HG02588 (cell line): ENCODE measurements at regions not wholly inside any gene's neighbourhood (a gene's known extent, or its start where the extent isn't known, plus 50 kb on each side); places are given as distances from the start of the nearest gene placed in this dataset.
"Not testable (repeated sequence)": the region's sequence is repeated elsewhere in the genome, so short reads cannot be mapped to it uniquely, and the experiment has no call there.

Experiments used
- ATAC-seq: cut with Tn5 transposase; IDR thresholded peaks from one replicate; pipeline ENCODE4 v1.9.1; 2021; ENCODE audit warnings: mild to moderate bottlenecking, moderate library complexity; ENCODE audit not compliant: unreplicated experiment

DNA sequence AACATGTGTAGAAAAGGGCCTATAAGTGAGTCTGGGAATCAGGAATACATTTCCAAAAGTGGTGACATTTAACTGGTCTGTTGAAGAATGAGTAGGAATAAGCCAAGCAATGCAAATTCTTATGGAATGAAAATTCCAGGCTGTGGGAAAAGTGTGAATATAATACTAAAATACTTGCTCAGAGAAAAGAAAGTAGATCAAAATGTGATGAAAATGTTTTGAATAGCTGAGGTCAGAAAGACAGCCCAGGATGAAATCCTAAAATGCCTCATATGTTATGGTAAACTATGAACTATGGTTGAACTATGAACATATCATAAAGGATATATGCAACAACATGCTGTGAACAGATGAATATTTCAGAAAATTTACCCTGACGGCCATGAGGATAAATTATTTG, 688.3 kb upstream of the FAT3 start:
- no peak for ATAC-seq

DNA sequence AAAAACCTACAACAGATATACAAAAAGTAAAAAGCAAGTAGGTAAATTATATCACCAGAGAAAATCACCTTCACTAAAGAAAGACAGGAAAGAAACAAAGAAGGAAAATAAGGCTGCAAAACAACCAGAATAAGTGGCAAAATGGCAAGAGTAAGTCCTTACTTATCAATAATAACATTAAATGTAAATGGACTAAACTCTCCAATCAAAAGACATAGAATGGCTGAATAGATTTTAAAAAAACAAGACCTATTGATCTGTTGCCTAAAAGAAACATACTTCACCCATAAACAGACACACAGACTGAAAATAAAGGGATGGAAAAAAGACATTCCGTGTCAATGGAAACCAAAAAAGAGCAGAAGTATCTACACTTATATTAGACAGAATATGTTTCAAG, 695.7 kb upstream of the FAT3 start:
- ATAC-seq: no peak

DNA sequence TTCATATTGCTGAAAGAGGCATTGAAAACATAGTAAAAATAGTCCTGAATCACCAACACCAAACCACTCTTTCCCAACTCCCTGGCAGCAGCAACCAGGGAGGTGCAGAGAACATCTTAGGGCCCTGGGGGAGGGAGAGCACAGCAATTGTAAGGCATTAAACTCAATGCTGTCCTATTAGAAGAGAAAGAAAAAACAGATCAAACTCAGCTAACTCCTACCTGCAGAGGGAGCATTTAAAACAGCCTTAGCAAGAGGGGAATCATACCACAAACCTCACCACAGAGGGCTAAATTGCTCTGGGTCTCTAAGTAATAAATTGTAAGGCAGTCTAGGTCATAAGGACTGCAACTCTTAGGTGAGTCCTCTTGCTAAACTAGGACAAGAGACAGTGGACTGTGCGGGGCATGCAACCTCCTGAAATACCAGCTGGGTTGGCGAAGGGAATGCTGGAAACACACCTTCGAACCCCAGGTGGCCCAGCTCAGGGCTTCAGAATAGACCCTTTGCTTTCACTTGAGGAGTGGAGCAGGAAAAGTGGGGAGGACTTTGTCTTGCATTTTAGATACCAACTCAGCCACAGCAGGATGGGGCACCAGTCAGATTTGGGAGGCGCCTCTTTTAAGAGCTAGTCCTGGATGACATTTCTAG, 697.1 kb upstream of the FAT3 start:
- no peak for ATAC-seq

DNA sequence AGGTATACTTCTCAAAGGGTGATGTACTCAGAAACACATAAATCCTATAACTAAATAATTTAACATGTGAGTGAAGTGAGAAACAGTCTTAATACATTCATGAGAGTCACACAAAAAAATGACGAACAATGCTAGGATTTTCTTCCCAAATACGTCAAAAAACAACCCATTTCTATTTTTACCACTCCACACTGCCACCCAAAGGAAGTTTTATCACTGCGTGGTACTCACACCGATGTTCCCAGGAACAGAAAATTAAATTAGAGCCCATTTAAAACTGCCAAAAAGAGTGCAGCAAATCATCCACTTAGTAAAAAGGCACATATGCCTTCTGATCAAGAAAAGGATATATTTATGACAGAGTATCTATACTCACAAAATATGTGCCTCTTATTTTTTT, 710.9 kb upstream of the FAT3 start:
- ATAC-seq: no peak

DNA sequence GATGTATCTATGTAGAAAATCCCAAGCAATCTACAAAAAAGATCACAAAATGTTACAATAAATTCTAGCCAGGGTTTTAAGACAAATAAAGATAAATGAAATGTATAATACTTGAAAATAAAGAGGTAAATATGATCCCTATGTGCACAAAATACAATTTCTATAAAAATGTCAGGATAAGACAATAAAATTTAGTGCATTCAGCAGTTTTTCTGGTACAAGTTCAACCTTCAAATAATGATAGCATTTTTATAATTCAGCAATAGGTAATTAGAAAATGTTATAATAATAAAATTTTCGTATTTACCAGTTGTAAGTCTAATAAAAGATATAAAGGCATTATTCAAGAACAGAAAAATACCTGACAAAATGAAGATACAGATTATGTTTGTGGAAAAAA, 726.8 kb upstream of the FAT3 start:
- ATAC-seq: no peak

DNA sequence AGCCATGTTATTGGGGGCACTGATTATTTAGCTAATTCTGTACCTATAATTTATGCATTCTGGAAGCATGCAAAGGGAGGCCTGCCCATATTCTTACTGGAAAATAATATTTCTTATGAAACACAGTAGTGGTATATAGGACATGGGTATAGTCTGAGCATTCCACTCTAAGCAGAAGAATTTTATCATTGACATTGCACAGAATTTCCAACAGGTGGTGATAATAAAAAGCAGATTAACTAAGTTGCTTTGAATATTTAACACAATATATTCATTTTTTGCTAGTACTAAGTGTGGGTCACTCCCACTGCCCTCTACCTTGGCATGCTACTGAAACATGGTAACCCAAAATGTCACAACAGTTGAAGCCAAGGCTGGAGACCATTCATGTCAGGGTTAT, 728.8 kb upstream of the FAT3 start:
- no peak for ATAC-seq

DNA sequence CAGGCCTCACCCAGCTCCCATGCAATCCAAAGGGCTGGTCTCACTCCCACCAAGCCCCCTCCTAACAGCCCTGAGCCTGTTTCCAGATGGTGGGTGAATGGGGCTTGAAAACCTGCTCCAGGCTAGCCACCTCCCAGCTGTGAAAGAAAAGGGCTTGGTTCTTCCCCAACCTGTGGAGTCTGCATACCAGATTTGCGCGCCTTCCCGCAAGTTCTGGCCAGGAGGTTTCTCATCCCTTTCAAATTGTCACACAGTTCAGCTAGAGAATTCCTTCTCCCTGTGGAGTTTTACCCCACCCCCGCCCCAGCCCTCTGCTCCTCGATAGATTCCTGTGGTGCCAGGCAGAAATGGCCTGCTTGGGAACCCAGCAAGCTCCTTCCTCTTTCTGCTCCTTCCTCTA, 734.6 kb upstream of the FAT3 start:
- no peak for ATAC-seq

DNA sequence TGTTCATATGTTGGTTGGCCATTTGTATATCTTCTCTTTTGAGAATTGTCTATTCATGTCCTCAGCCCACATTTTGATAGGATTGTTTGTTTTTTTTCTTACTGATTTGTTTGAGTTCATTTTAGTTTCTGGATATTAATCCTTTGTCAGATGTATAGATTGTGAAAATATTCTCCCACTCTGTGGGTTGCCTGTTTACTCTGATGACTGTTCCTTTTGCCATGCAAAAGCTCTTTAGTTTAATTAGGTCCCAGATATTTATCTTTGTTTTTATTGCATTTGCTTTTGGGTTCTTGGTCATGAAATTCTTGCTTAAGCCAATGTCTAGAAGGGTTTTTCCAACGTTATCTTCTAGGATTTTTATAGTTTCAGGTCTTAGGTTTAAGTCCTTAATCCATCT, 740.7 kb upstream of the FAT3 start:
- not testable (repeated sequence) for ATAC-seq

DNA sequence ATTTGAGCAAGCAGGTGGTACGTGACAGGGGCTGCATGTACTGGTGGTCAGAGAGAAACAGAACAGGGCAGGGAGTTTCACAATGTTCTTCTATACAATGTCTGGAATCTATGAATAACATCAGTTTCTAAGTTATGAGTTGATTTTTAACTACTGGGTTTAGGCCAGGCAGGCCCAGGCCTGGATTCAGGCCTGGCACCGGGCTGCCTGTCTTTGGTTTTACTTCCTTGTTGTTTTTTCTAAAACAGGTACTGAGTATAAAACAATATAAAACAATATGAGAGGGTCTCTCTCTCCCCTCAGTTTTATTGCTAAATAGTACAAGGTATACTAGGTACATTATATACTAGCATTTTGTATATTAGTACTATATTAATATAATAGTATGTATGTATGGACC, 742.7 kb upstream of the FAT3 start:
- ATAC-seq: not testable (repeated sequence)

DNA sequence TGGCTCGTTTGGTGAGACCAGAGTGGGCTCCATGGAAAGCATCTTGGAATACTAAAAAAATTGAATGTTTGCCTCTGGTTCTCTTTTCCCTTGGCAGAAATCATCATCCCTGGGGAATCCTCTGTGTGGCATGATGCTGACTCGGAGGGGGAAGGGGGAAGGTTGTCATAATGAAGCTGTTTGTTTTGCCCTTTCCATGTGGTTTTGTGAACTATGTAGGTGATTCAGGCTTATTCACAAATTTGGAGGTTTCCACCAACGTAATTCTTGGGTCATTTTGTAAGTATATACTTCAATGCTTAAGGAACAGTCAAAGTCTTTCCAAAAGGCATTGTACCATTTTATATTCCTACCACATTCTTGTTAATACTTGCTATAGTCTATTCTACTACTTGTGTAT, 754.0 kb upstream of the FAT3 start:
- ATAC-seq: no peak

DNA sequence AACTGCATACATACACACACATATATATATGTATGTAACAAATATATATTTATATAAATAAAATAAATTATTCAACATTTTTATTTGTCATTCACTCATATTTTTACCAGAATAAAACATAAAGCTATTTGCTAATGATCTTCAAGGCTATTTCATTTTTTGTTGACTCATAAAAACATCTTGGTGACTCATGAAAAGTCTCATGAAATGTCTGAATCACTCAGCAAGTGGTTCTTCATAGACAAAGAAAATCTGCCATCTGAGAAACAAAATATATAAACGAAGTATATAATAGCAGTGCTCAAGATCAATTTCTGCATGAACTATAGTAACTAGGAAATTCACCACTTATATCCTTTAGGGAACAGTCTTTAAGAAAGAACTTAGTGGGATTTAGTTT, 764.8 kb upstream of the FAT3 start:
- ATAC-seq: no peak

DNA sequence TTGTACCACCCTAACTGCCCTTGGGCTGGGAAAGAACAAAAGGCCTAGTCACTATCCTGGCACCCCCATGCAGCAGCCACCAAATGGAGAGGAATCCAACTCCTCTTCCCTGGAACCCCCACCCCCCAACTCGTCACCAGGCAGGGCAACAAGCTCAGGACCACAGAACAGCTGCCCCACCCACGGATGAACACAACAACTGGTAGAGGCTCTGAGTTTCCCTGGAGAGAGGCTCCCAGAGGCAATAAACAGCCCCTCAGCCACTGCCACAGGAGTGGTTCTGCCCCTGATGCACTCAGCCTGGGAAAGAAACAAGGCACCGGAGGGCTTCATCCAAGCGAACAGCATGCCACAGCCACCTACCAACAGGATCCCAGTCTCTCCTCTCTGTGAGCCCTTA, 778.4 kb upstream of the FAT3 start:
- ATAC-seq: no peak

DNA sequence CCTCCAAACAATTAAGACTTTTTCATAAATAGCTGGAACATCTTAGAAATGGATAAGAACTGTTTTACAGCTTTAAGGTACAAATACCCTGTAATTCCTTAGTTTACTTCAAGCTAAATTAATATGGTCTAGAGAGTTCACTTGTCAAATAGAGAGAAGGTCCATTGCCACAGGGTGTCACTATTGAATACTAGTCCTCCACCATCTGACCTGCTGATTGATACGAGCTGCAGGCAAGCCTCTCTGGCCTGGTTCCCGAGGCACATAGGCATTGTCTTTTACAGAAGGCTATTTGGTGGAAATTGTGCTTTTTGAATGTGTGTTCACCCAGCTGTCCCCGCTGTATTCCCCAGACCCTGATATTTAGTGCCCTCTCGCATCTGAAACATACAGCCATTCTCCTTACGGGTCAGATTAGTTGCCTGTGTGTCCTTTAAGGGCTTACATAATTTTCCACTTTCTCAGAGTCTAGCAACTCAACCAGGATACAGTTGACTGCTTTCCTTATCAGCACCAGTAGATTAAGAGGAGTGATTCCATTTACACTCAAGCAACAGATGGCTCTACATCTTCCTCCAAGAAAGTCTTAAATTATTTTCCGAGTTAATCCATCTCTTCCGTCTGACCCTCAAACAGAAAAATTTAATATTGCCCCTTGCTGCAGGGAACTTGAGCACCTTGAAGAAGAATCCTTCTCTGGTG, 788.8 kb upstream of the FAT3 start:
- ATAC-seq: no peak

DNA sequence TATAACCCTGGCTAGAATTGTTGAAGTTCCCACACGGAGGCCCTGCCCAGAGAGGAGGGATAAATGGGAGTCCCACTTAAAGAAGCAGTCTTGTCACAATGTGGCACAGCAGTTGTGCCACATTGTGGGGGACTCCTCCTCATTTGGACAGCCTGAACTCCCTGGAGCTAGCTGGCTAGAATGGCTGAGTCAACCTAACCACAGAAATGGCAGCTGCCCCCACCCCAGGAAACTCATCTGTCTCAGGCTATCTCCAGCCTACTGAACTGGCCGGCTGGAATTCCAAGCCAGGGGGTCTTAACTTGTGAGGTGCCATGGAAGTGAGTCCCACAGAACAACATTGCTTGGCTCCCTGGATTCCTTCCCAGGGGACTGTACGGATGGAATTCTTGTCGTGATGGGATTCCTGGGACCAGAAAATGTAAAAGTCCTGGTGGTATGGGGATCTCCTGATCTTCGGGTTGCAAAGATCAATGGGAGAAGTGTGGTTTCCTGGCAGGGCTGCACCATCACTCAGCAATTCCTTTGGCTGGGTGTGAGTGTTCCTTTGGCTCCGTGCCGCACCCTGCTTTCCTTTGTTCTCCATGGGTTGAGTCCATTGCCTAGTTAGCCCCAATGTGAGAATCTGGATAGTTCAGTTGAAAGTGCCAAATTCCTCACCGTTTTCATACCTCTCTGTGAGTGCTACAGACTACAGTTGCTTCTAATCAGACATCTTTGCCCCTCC, 791.2 kb upstream of the FAT3 start:
- no peak for ATAC-seq

DNA sequence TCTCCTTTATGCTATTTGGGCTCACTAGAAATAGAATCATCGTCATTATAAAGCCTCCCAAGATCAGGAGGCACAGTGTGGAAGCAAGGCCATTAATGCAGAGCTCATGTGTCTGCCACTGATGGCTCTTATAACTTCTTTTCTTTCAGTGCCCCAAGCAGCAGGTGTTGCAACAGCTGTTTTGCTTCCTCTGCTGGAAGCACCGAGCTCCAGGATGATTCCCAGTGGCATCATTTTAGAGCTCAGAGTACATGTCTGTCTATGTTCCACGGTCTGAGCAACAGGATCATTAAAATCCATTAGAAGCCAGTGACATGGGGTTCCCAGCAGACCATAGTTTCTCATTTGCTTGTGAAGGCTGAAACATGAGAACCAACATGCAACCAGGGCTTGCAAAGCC, 803.0 kb upstream of the FAT3 start:
- ATAC-seq: no peak

DNA sequence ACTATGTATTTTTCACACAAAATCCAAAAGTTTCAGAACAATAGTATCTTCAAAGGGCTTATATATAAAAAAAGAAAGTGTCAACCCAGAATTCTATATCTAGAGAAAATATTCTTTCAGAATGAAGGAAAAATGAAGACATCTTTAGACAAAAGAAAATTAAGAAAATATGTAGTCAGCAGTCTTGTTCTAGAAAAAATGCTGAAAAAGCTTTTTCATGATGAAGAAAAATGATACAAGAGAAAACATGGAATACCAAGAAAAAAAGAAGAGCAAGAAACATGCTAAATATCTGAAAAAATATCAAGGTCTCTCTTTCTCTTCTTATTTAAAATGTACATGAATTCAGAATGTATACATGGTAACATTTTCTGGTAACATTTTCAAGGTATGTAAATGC, 816.8 kb upstream of the FAT3 start:
- no peak for ATAC-seq

DNA sequence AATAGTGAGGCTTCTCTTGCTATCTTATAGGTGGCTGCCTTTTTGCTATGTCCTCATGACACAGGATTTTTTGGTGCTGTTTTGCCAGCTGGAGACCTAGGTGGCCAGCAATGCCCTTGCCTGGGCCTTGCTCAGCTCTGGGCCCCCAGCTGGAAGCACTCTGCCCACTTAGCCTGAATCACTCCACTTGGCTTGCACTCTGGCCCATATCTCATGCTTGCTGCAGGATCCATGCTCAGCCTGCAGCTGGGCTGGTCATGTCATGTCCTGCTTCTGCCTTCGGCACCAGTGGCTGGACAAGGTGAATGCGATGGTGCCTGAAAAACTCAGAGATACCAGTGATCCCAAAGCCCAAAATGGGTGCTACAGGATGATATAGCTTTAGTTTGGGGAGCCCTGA, 818.6 kb upstream of the FAT3 start:
- ATAC-seq: no peak

DNA sequence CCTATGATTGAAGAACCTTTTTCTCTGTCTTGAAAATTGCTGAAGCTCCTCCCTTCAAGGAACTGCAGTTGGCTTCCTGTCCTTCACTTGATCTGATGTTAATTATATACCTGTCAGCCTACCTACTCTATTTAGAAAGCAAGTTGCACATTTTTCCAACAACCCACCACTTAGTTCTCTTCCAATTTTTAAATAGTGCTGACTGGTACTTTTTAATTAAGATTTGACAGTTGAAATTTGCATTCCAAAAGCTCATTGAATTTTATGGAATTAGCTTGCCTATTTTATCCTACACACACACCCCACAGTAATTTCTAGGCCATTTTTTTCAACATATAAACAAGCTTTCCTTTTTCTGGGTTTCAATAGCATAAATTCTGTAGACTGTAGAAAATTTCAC, 820.3 kb upstream of the FAT3 start:
- ATAC-seq: no peak

DNA sequence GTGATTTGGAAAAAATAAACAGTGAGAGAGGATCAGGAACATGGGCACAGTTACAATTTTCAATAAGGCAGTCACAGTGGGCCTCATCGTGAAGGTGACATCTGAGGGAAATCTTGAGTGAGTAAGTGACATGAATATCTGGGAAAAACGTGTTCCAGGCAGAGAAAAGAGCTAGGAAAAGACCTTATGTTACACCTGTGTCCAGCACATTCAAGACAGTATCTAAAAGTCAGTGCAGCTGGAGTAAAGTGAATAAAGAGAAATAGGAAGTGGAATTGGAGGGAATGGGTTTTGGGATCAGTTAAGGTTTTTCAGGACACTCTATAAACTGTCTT, 827.5 kb upstream of the FAT3 start:
- ATAC-seq: no peak

DNA sequence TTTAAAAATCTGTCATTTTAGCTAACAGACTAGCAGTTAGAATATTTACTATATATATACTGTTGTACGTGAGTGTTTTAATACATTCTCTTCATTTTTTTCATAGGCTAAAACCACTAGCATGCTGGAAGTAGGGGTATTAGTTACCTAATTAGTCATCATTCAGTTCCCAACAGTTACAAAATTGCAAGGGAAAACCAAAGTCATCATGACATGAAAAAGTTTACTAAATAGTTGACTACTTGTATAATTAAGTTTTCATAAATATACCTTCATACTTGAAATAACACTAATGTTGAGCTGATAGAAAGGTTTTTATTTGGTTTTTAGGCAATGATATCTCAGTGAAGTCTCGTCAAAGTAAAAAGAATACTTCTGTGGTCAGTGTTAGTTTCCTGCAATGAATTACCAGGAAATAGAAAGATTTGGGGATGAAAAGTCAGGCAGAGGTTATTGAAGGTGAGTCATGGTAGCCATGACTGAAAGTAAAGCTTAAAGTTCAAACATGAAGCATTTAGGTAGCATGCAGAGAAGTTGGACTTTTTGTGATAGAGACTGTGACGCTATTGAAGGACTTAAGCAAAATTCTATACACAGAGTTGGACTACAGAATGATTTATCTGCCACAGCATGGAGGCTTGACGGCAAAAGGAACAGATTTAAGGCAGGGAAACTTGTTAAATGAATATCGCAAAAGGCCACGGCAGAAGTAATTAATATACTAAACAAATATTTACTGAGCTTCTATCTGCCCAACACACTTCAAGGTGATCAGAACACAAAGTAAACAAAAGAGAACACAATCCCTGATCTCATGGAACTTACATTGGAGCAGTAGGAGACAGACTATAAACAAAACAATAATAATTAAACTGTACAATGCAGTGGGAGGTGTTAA, 828.1 kb upstream of the FAT3 start:
- ATAC-seq: no peak

DNA sequence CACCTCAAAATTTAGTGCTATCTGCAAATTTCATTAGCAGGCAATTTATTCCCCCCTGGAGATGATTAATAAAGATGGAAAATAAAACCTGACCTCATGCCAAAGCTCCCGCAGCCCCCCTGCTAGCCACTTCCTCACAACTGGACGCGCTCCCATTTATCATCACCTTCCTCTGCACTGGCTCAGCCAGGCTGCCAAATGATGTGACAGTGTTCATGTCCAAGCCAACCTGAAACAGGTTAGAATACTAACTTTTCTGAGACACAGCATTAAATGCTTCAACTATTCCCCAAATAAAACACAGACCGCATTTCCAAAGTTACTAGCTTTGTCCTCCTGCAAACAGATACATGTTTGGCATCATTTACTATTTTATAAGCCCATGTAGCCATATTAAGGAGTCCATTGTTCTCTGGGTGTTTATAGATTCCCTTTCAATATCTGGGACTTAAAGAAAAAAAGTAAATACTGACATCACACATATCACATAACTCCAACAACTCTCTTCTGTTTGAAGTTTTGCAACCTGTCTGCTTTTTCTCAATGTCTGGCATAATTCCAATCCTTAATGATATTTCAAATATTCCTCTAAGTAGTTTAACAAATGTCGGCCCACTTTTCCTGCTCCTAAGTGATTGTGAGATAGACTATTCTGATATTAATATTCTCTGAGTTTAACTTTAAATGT, 829.7 kb upstream of the FAT3 start:
- no peak for ATAC-seq
